BLaER1 treated with 17β-estradiol and CSF1 and Interleukin-3, amounts not matched to agents 10 nM and 100 nM (cell line): ENCODE measurements at regions not wholly inside any gene's neighbourhood (a gene's known extent, or its start where the extent isn't known, plus 50 kb on each side); places are given as distances from the start of the nearest gene placed in this dataset.

Experiments used
- H3K27ac ChIP-seq, 11 experiments: shearing (Covaris generic); formaldehyde crosslinking; 2 replicates each; pipeline ENCODE4 v1.8.1; 2022
- H3K27me3 ChIP-seq, 11 experiments: shearing (Covaris generic); formaldehyde crosslinking; 2 replicates each; pipeline ENCODE4 v1.8.1; 2022
- H3K36me3 ChIP-seq, 11 experiments: shearing (Covaris generic); formaldehyde crosslinking; 2 replicates each; pipeline ENCODE4 v1.8.1; 2022
- H3K4me1 ChIP-seq, 10 experiments: shearing (Covaris generic); formaldehyde crosslinking; 2 replicates each; pipeline ENCODE4 v1.8.1; 2022
- H3K4me2 ChIP-seq, 11 experiments: shearing (Covaris generic); formaldehyde crosslinking; 2 replicates each; pipeline ENCODE4 v1.8.1; 2022
- H3K4me3 ChIP-seq, 10 experiments: shearing (Covaris generic); formaldehyde crosslinking; 2 replicates each; pipeline ENCODE4 v1.8.1; 2022
- H3K9ac ChIP-seq, 11 experiments: shearing (Covaris generic); formaldehyde crosslinking; 2 replicates each; pipeline ENCODE4 v1.8.1; 2022
- H3K9me3 ChIP-seq, 11 experiments: shearing (Covaris generic); formaldehyde crosslinking; replicated peaks in 1 of 11; 2 replicates each; pipeline ENCODE4 v1.8.1; 2022
- H4K20me1 ChIP-seq, 11 experiments: shearing (Covaris generic); formaldehyde crosslinking; 2 replicates each; pipeline ENCODE4 v1.8.1; 2022
- Cebpa-rat ChIP-seq, 11 experiments: shearing (Covaris generic); IDR thresholded peaks; 2 replicates each; pipeline ENCODE4 v1.8.1; 2022

- no peak for TF ChIP-seq Cebpa-rat (IDR thresholded peaks at IDR 0.05)
Observed at GRCh38 chr2:157204401-157204800, 53.1 kb upstream of the GALNT5 start.

DNA sequence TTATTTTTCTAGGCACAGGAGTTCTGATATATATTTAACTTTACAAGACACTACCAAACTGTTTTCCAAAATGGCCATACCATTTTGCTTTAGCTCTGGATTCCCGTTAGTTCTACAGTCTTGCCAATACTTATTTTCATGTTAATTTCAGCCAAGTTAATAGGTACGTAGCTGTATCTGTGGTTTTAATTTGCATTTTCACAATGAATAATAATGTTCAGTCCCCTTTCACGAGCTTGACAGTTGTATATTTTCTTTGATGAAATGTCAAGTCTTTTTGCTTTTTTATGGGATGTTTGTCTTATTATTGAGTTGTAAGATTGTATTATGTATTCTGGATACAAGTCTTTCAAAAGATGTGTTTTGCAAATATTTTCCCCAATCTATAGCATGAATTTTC, 50.6 kb upstream of the GALNT5 start:
- no peaks in the 10 kb centered on the region for H3K9me3 ChIP-seq
- TF ChIP-seq Cebpa-rat (IDR thresholded peaks at IDR 0.05), result no peak

More at GRCh38 chr2:157204401-157204800, 53.1 kb upstream of the GALNT5 start:
- H3K9ac ChIP-seq, result no peak overlapping the region
- H3K4me1 ChIP-seq, result no peaks in the 10 kb centered on the region
- no peaks in the 10 kb centered on the region for H3K9me3 ChIP-seq
- H3K4me2 ChIP-seq, result no peak overlapping the region
- H3K4me3 ChIP-seq, result no peak overlapping the region
- H3K36me3 ChIP-seq, result no peaks in the 10 kb centered on the region
- no peaks in the 10 kb centered on the region for H4K20me1 ChIP-seq
- H3K27ac ChIP-seq, result no peak overlapping the region
- no peaks in the 10 kb centered on the region for H3K27me3 ChIP-seq

More for the DNA sequence above, 50.6 kb upstream of the GALNT5 start:
- Histone ChIP-seq H3K4me2 (no peak overlapping the region), H3K36me3 (no peaks in the 10 kb centered on the region), H4K20me1 (no peaks in the 10 kb centered on the region), H3K4me3 (no peak overlapping the region), H3K9ac (no peak overlapping the region), H3K27ac (no peak overlapping the region), H3K4me1 (no peaks in the 10 kb centered on the region), H3K27me3 (no peaks in the 10 kb centered on the region)
